ENCODE measurements at regions not wholly inside any gene's neighbourhood (a gene's known extent, or its start where the extent isn't known, plus 50 kb on each side); places are given as distances from the start of the nearest gene placed in this dataset.
"Not testable (repeated sequence)": the region's sequence is repeated elsewhere in the genome, so short reads cannot be mapped to it uniquely, and the experiment has no call there.

GRCh38 chr1:173370586-173370985 lies 106.5 kb upstream of the PRDX6 start:
- not testable (repeated sequence) for H3K9me3 ChIP-seq (ENCODE audit: control insufficient read depth in 1 of 2, low read length in 2 of 2); H3K27me3 ChIP-seq (ENCODE audit: low read depth, low read length); H3K4me3 ChIP-seq (ENCODE audit: low read depth in 1 of 2, low read length in 2 of 2)

GRCh38 chr1:173376065-173376464 lies 101.1 kb upstream of the PRDX6 start:
- H3K27ac ChIP-seq (ENCODE audit: low read length); H3K9me3 ChIP-seq (ENCODE audit: control insufficient read depth in 1 of 2, low read length in 2 of 2); H3K4me3 ChIP-seq (ENCODE audit: low read depth in 1 of 2, low read length in 2 of 2); H3K27me3 ChIP-seq (ENCODE audit: low read depth, low read length); H3K36me3 ChIP-seq (ENCODE audit: control insufficient read depth in 1 of 2, insufficient read depth in 2 of 2, low read length in 2 of 2); H3K4me1 ChIP-seq (ENCODE audit: control insufficient read depth in 1 of 2, insufficient read depth in 2 of 2, low read length in 2 of 2): not testable (repeated sequence)

More at GRCh38 chr1:173370586-173370985, 106.5 kb upstream of the PRDX6 start:
- not testable (repeated sequence) for H3K4me1 ChIP-seq (ENCODE audit: control insufficient read depth in 1 of 2, insufficient read depth in 2 of 2, low read length in 2 of 2); H3K27ac ChIP-seq (ENCODE audit: low read length); H3K36me3 ChIP-seq (ENCODE audit: control insufficient read depth in 1 of 2, insufficient read depth in 2 of 2, low read length in 2 of 2)

GRCh38 chr1:173377266-173377665 lies 99.9 kb upstream of the PRDX6 start:
- Histone ChIP-seq H3K36me3 (ENCODE audit: control insufficient read depth in 1 of 2, insufficient read depth in 2 of 2, low read length in 2 of 2) (no peaks in the 10 kb centered on the region), H3K4me1 (ENCODE audit: control insufficient read depth in 1 of 2, insufficient read depth in 2 of 2, low read length in 2 of 2) (no peaks in the 10 kb centered on the region), H3K4me3 (ENCODE audit: low read depth in 1 of 2, low read length in 2 of 2) (no peak overlapping the region), H3K9me3 (ENCODE audit: control insufficient read depth in 1 of 2, low read length in 2 of 2) (peaks cover 0 to 8% of the 10 kb centered on the region in 2 donors), H3K27me3 (ENCODE audit: low read depth, low read length) (no peaks in the 10 kb centered on the region), H3K27ac (ENCODE audit: low read length) (no peak overlapping the region)

- no peaks in the 10 kb centered on the region for H3K36me3 ChIP-seq (ENCODE audit: control insufficient read depth in 1 of 2, insufficient read depth in 2 of 2, low read length in 2 of 2)
- no peaks in the 10 kb centered on the region for H3K27me3 ChIP-seq (ENCODE audit: low read depth, low read length)
- H3K27ac ChIP-seq (ENCODE audit: low read length) = no peak overlapping the region
- no peaks in the 10 kb centered on the region for H3K4me1 ChIP-seq (ENCODE audit: control insufficient read depth in 1 of 2, insufficient read depth in 2 of 2, low read length in 2 of 2)
- no peaks in the 10 kb centered on the region for H3K9me3 ChIP-seq (ENCODE audit: control insufficient read depth in 1 of 2, low read length in 2 of 2)
- no peak overlapping the region for H3K4me3 ChIP-seq (ENCODE audit: low read depth in 1 of 2, low read length in 2 of 2)
Measured at GRCh38 chr1:173383351-173383750, 93.8 kb upstream of the PRDX6 start.

GRCh38 chr1:173388352-173388751 lies 88.8 kb upstream of the PRDX6 start:
- Histone ChIP-seq H3K27me3 (ENCODE audit: low read depth, low read length) (no peaks in the 10 kb centered on the region), H3K9me3 (ENCODE audit: control insufficient read depth in 1 of 2, low read length in 2 of 2) (no peaks in the 10 kb centered on the region)

GRCh38 chr1:173392895-173393658 lies 84.1 kb upstream of the PRDX6 start:
- Histone ChIP-seq H3K4me3 (ENCODE audit: low read depth in 1 of 2, low read length in 2 of 2) (no peak overlapping the region), H3K27ac (ENCODE audit: low read length) (no peak overlapping the region), H3K27me3 (ENCODE audit: low read depth, low read length) (no peaks in the 10 kb centered on the region), H3K4me1 (ENCODE audit: control insufficient read depth in 1 of 2, insufficient read depth in 2 of 2, low read length in 2 of 2) (peaks cover 0 to 4% of the 10 kb centered on the region in 2 donors), H3K9me3 (ENCODE audit: control insufficient read depth in 1 of 2, low read length in 2 of 2) (no peaks in the 10 kb centered on the region), H3K36me3 (ENCODE audit: control insufficient read depth in 1 of 2, insufficient read depth in 2 of 2, low read length in 2 of 2) (no peaks in the 10 kb centered on the region)

More at GRCh38 chr1:173388352-173388751, 88.8 kb upstream of the PRDX6 start:
- Histone ChIP-seq H3K36me3 (ENCODE audit: control insufficient read depth in 1 of 2, insufficient read depth in 2 of 2, low read length in 2 of 2) (no peaks in the 10 kb centered on the region), H3K27ac (ENCODE audit: low read length) (no peak overlapping the region), H3K4me1 (ENCODE audit: control insufficient read depth in 1 of 2, insufficient read depth in 2 of 2, low read length in 2 of 2) (peaks cover 0 to 4% of the 10 kb centered on the region in 2 donors), H3K4me3 (ENCODE audit: low read depth in 1 of 2, low read length in 2 of 2) (no peak overlapping the region)

- Histone ChIP-seq H3K27me3 (ENCODE audit: low read depth, low read length) (no peaks in the 10 kb centered on the region), H3K4me1 (ENCODE audit: control insufficient read depth in 1 of 2, insufficient read depth in 2 of 2, low read length in 2 of 2) (peaks cover 0 to 4% of the 10 kb centered on the region in 2 donors), H3K4me3 (ENCODE audit: low read depth in 1 of 2, low read length in 2 of 2) (no peak overlapping the region), H3K27ac (ENCODE audit: low read length) (no peak overlapping the region), H3K36me3 (ENCODE audit: control insufficient read depth in 1 of 2, insufficient read depth in 2 of 2, low read length in 2 of 2) (no peaks in the 10 kb centered on the region), H3K9me3 (ENCODE audit: control insufficient read depth in 1 of 2, low read length in 2 of 2) (no peaks in the 10 kb centered on the region)
Measured at GRCh38 chr1:173393659-173394000, 83.5 kb upstream of the PRDX6 start.

- H3K27me3 ChIP-seq (ENCODE audit: low read depth, low read length); H3K4me3 ChIP-seq (ENCODE audit: low read depth in 1 of 2, low read length in 2 of 2); H3K9me3 ChIP-seq (ENCODE audit: control insufficient read depth in 1 of 2, low read length in 2 of 2); H3K4me1 ChIP-seq (ENCODE audit: control insufficient read depth in 1 of 2, insufficient read depth in 2 of 2, low read length in 2 of 2); H3K36me3 ChIP-seq (ENCODE audit: control insufficient read depth in 1 of 2, insufficient read depth in 2 of 2, low read length in 2 of 2); H3K27ac ChIP-seq (ENCODE audit: low read length): not testable (repeated sequence)
Measured at GRCh38 chr1:173394813-173395212, 82.3 kb upstream of the PRDX6 start.

GRCh38 chr1:173395762-173396161 lies 81.4 kb upstream of the PRDX6 start:
- peaks cover 0 to 4% of the 10 kb centered on the region in 2 donors for H3K4me1 ChIP-seq (ENCODE audit: control insufficient read depth in 1 of 2, insufficient read depth in 2 of 2, low read length in 2 of 2)
- H3K27ac ChIP-seq (ENCODE audit: low read length) = no peak overlapping the region
- no peaks in the 10 kb centered on the region for H3K36me3 ChIP-seq (ENCODE audit: control insufficient read depth in 1 of 2, insufficient read depth in 2 of 2, low read length in 2 of 2)

GRCh38 chr1:173400387-173400995 lies 76.6 kb upstream of the PRDX6 start:
- Histone ChIP-seq H3K4me1 (ENCODE audit: control insufficient read depth in 1 of 2, insufficient read depth in 2 of 2, low read length in 2 of 2) (peaks cover 0 to 3% of the 10 kb centered on the region in 2 donors), H3K9me3 (ENCODE audit: control insufficient read depth in 1 of 2, low read length in 2 of 2) (no peaks in the 10 kb centered on the region), H3K27ac (ENCODE audit: low read length) (no peak overlapping the region), H3K4me3 (ENCODE audit: low read depth in 1 of 2, low read length in 2 of 2) (no peak overlapping the region), H3K27me3 (ENCODE audit: low read depth, low read length) (no peaks in the 10 kb centered on the region), H3K36me3 (ENCODE audit: control insufficient read depth in 1 of 2, insufficient read depth in 2 of 2, low read length in 2 of 2) (no peaks in the 10 kb centered on the region)

More at GRCh38 chr1:173395762-173396161, 81.4 kb upstream of the PRDX6 start:
- no peak overlapping the region for H3K4me3 ChIP-seq (ENCODE audit: low read depth in 1 of 2, low read length in 2 of 2)
- H3K9me3 ChIP-seq (ENCODE audit: control insufficient read depth in 1 of 2, low read length in 2 of 2) = no peaks in the 10 kb centered on the region
- H3K27me3 ChIP-seq (ENCODE audit: low read depth, low read length) = no peaks in the 10 kb centered on the region

- H3K9me3 ChIP-seq (ENCODE audit: control insufficient read depth in 1 of 2, low read length in 2 of 2) = no peaks in the 10 kb centered on the region
- H3K36me3 ChIP-seq (ENCODE audit: control insufficient read depth in 1 of 2, insufficient read depth in 2 of 2, low read length in 2 of 2) = no peaks in the 10 kb centered on the region
- H3K4me3 ChIP-seq (ENCODE audit: low read depth in 1 of 2, low read length in 2 of 2) = no peak overlapping the region
- H3K27ac ChIP-seq (ENCODE audit: low read length) = no peak overlapping the region
- no peaks in the 10 kb centered on the region for H3K27me3 ChIP-seq (ENCODE audit: low read depth, low read length)
- H3K4me1 ChIP-seq (ENCODE audit: control insufficient read depth in 1 of 2, insufficient read depth in 2 of 2, low read length in 2 of 2) = peaks cover 0 to 9% of the 10 kb centered on the region in 2 donors
Measured at GRCh38 chr1:173403996-173404395, 73.1 kb upstream of the PRDX6 start.

- no peak overlapping the region for H3K27ac ChIP-seq (ENCODE audit: low read length)
- no peaks in the 10 kb centered on the region for H3K36me3 ChIP-seq (ENCODE audit: control insufficient read depth in 1 of 2, insufficient read depth in 2 of 2, low read length in 2 of 2)
- no peak overlapping the region for H3K4me3 ChIP-seq (ENCODE audit: low read depth in 1 of 2, low read length in 2 of 2)
- H3K9me3 ChIP-seq (ENCODE audit: control insufficient read depth in 1 of 2, low read length in 2 of 2) = no peaks in the 10 kb centered on the region
- peaks cover 0 to 9% of the 10 kb centered on the region in 2 donors for H3K4me1 ChIP-seq (ENCODE audit: control insufficient read depth in 1 of 2, insufficient read depth in 2 of 2, low read length in 2 of 2)
- H3K27me3 ChIP-seq (ENCODE audit: low read depth, low read length) = no peaks in the 10 kb centered on the region
Measured at GRCh38 chr1:173405281-173405680, 71.9 kb upstream of the PRDX6 start.

Measured in muscle layer of duodenum (tissue), 2 donors.